ENCODE measurements at regions not wholly inside any gene's neighbourhood (a gene's known extent, or its start where the extent isn't known, plus 50 kb on each side); places are given as distances from the start of the nearest gene placed in this dataset.

DNA sequence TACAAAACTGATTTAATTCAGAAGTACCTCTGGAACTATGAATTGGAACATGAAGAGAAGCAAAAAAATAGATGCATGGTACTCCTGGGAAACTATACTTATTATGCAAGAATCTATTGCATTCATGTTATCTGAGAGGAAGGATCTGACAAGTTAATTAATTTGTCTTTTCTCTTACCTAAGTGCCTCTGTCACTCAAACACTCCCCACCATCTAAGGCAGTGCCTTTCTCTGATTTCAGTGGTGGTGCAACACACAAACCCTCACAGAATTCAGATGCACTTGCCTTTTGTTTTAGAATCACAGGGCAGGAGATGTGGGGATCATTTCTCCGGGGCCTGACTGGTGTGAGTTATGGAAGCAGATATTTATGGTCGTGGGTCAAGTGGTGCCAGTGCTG is 52.5 kb upstream of the C9orf72 start:
- Mint-ChIP-seq H3K27ac (no peak overlapping the region), H3K27me3 (ENCODE audit: low read depth) (peaks cover 4% of the 10 kb centered on the region), H3K9me3 (no peaks in the 10 kb centered on the region), H3K4me3 (no peak overlapping the region), H3K4me1 (ENCODE audit: low read depth) (no peaks in the 10 kb centered on the region), H3K36me3 (ENCODE audit: low read depth) (no peaks in the 10 kb centered on the region)
- DNase-seq (ENCODE audit: low spot score): no peak

DNA sequence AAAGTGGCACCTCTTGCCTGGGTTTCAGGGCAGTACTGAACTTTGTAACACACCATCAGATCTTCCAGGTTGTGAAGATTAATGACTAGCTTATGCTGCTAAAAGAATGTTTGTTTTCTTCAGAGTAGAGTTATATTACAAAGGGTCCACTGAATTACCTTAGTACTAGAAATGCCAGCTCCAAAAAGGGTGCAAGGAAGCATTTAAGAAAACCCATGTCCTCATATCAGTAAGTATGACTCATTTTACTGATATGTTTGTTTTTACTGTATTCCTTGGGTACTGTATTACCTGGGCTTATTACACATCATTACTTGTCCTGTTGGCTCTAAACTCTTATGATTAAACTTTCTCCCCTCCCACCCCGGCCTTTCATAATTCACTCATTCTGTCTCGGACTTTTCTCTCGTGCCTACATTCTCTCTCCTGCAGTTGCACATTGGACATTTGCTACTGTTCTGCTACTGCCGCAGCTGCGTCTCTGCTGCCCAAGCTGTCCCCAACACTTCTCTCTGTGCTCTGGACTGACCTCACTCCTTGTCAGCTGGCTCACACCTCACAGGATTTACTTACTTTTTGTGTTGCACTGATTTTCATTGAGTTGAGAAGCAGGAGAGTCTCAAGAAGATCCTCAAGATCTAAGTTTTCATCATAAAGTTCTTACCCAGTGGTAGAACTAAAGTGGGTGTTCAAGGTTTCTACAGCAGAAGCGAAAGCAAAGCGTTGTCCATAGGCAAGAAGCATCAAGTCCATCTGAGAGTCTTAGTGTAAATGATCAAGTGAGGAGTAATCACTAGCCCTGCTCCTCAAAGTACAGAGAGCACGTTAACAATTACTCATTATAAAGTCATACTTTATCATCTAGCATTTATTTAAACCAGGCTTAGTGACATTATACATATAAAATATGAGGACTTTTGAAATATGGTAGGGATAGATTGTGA is 53.2 kb upstream of the C9orf72 start:
- no peak overlapping the region for H3K27ac Mint-ChIP-seq
- H3K27me3 Mint-ChIP-seq (ENCODE audit: low read depth): peaks cover 4% of the 10 kb centered on the region
- H3K4me3 Mint-ChIP-seq: no peak overlapping the region
- no peaks in the 10 kb centered on the region for H3K9me3 Mint-ChIP-seq
- DNase-seq (ENCODE audit: low spot score): no peak
- H3K4me1 Mint-ChIP-seq (ENCODE audit: low read depth): no peaks in the 10 kb centered on the region
- no peaks in the 10 kb centered on the region for H3K36me3 Mint-ChIP-seq (ENCODE audit: low read depth)

DNA sequence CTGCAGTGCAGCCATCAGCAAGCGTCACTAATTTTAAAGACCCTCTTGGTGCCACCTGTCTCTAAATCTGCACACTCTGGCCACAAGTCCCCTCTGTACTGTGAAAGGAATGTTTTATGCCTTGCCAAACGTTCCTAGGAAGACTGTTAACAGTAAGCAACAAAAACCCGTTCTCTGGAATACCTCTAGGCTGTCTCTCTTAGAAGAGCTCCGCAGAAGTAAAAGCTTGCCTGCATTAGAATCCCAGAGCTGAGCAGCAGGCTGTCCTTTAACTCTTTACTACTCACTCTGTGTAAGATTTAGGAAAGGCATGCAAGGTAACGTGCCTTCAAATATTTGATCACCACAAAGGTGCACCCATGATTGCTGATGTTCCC is 53.9 kb upstream of the C9orf72 start:
- Mint-ChIP-seq H3K36me3 (ENCODE audit: low read depth) (no peaks in the 10 kb centered on the region), H3K9me3 (no peaks in the 10 kb centered on the region), H3K4me3 (no peak overlapping the region), H3K4me1 (ENCODE audit: low read depth) (no peaks in the 10 kb centered on the region), H3K27ac (no peak overlapping the region), H3K27me3 (ENCODE audit: low read depth) (peaks cover 4% of the 10 kb centered on the region)
- no peak for DNase-seq (ENCODE audit: low spot score)

DNA sequence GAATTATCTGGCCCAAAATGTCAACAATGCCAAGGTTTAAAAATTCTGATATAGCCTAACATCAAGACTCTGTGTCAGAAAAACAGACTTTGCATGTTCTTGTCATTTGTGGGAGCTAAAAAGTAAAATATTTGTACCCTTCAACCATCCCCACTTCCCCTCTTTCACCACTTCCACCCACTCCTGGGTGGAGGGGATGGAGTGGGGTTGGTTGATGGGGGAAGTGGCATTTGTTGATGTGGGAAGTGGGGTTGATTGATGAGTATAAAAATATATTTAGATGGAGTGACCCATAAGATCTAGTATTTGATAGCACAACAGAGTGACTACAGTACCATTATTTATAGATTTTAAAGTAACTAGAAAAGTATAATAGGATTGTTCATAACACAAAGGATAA is 55.0 kb upstream of the C9orf72 start:
- Mint-ChIP-seq H3K4me1 (ENCODE audit: low read depth) (no peaks in the 10 kb centered on the region), H3K27me3 (ENCODE audit: low read depth) (peaks cover 4% of the 10 kb centered on the region), H3K27ac (no peak overlapping the region), H3K9me3 (no peaks in the 10 kb centered on the region), H3K4me3 (no peak overlapping the region), H3K36me3 (ENCODE audit: low read depth) (no peaks in the 10 kb centered on the region)
- no peak for DNase-seq (ENCODE audit: low spot score)

DNA sequence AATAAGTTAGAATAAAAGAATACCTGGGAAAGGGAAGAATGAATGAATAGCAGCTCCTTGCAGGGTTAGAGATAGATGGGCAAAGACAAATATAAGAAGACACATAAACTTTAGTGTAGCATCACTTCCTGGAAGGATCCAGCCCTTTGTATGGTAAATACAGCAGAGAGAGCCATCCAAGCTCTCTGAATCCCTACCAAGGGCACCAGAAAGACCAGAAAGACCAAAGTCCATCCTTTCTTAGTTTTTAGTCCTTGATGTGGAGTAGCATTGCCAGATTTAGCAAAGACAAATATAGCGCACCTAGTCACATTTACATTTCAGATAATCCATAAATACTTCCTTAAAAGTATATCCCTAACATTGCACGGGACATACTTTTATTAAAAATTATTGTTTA is 56.1 kb upstream of the C9orf72 start:
- DNase-seq (ENCODE audit: low spot score): no peak
- no peak overlapping the region for H3K4me3 Mint-ChIP-seq
- H3K9me3 Mint-ChIP-seq: no peaks in the 10 kb centered on the region
- peaks cover 4% of the 10 kb centered on the region for H3K27me3 Mint-ChIP-seq (ENCODE audit: low read depth)
- H3K27ac Mint-ChIP-seq: no peak overlapping the region
- H3K36me3 Mint-ChIP-seq (ENCODE audit: low read depth): no peaks in the 10 kb centered on the region
- no peaks in the 10 kb centered on the region for H3K4me1 Mint-ChIP-seq (ENCODE audit: low read depth)

DNA sequence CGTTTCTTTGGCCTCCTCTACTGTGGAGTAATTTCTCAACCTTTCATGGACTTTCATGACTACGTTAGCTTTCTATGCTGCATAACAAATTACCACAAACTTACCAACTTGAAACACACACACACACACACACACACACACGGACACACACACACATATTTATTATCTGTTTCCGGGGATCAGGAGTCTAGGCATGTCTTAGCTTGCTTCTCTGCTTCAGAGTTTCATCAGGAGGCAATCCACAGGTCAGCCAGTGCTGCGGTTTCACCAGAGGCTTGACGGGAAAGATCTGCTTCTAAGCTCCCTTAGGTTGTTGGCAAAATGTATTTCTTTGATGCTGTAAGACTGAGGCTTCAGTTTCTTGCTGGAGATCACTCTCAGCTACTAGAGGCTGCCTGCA is 59.0 kb upstream of the C9orf72 start:
- Mint-ChIP-seq H3K27me3 (ENCODE audit: low read depth) (peaks cover 2% of the 10 kb centered on the region), H3K4me1 (ENCODE audit: low read depth) (no peaks in the 10 kb centered on the region), H3K36me3 (ENCODE audit: low read depth) (no peaks in the 10 kb centered on the region), H3K4me3 (no peak overlapping the region), H3K9me3 (no peaks in the 10 kb centered on the region), H3K27ac (no peak overlapping the region)
- DNase-seq (ENCODE audit: low spot score): no peak

DNA sequence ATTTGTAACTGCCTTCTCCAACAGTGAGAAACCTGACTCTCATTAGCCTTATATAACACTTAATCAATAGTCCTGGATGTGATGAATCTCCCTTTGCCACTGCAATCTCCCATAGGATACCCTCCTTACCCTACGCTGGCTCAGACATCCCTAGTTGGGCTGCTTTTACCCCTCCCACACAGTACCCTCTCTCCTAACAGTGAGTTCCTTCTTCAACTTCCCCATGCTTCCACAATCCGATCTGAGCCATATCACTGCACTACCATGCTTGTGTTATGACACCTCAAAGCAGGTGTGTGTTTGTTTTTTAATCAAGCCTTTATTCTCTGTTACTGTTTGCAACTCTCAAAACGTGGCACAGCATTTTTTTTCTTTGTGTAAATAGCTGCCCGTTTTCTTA is 60.5 kb upstream of the C9orf72 start:
- Mint-ChIP-seq H3K27me3 (ENCODE audit: low read depth) (peaks cover 2% of the 10 kb centered on the region), H3K36me3 (ENCODE audit: low read depth) (no peaks in the 10 kb centered on the region), H3K9me3 (no peaks in the 10 kb centered on the region), H3K27ac (no peak overlapping the region), H3K4me3 (no peak overlapping the region), H3K4me1 (ENCODE audit: low read depth) (no peaks in the 10 kb centered on the region)
- DNase-seq (ENCODE audit: low spot score): no peak

DNA sequence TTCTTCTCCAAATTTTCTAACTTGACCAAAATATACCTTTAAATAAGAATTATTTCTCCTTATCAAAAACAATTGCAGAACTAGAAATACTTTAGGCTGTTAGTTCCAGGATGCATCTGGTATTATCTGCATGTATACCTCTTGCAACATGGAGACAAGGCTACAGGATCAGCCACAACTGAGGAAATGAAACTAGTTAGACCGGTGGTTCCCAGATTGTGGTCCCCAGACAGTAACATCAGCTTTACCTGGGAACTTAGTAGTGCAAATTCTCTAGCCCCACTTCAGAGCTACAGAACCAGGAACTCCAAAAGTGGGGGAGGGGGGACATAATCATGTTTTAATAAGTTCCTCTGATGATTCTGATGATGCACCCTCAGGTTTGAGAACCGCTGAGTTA is 61.6 kb upstream of the C9orf72 start:
- Mint-ChIP-seq H3K27me3 (ENCODE audit: low read depth) (peaks cover 2% of the 10 kb centered on the region), H3K9me3 (no peaks in the 10 kb centered on the region), H3K4me1 (ENCODE audit: low read depth) (no peaks in the 10 kb centered on the region), H3K36me3 (ENCODE audit: low read depth) (no peaks in the 10 kb centered on the region), H3K4me3 (no peak overlapping the region), H3K27ac (no peak overlapping the region)
- DNase-seq (ENCODE audit: low spot score): no peak

DNA sequence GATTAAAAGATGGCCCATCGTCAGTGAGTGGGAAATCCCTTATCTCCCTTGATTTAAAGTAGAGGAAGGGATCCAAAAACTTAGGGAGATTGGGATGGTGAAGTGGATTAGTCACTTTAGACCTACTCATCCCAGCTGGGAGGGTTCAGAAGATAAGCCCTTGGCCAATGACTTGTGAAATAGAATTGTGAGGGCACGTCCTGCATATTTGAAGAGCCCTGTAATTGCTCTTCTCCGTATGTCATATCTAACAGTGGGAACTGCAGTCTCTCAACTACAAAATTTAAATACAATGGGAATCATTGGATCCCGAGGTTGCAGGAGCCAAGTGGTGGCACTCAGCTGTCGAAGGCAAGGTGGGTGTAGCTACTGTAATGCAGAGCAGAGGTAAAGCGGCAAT is 65.4 kb upstream of the C9orf72 start:
- no peaks in the 10 kb centered on the region for H3K9me3 Mint-ChIP-seq
- H3K4me1 Mint-ChIP-seq (ENCODE audit: low read depth): no peaks in the 10 kb centered on the region
- H3K4me3 Mint-ChIP-seq: no peak overlapping the region
- no peaks in the 10 kb centered on the region for H3K36me3 Mint-ChIP-seq (ENCODE audit: low read depth)
- H3K27me3 Mint-ChIP-seq (ENCODE audit: low read depth): no peaks in the 10 kb centered on the region
- H3K27ac Mint-ChIP-seq: no peak overlapping the region
- no peak for DNase-seq (ENCODE audit: low spot score)

DNA sequence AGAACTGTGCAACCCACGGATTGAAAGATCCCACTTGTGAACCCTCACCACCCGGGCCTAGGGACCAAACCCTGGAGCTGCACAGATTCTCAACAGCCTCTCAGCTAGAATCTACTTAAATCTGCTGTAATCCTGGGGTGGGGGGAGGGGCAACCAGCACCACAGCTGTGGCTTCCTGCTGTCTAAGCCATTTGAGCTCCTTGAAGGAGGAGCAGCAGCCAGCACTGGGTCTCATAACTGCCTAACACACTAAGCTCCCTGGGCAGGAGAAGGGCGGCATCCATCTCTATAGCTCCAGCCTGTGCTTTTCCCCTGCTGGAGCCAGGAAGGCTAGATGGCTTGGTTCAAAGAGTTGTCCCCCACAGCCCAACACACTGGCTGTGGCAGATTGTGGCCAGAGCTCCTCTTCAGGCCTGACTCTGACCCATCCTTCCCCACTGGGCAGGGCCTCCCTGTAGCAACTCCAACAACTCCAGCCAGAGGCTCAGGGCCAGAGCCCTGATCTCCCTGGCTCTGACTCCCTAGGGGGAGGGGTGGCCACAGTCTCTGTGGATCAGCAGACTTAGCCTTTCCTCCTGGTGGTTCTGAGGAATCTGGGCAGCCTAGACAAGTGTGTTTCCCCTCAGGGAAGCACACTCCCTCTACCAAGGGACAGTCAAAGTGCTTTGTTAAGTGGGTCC is 72.0 kb upstream of the C9orf72 start:
- Mint-ChIP-seq H3K36me3 (ENCODE audit: low read depth) (no peaks in the 10 kb centered on the region), H3K27me3 (ENCODE audit: low read depth) (no peaks in the 10 kb centered on the region), H3K27ac (no peak overlapping the region), H3K9me3 (no peaks in the 10 kb centered on the region), H3K4me3 (no peak overlapping the region), H3K4me1 (ENCODE audit: low read depth) (no peaks in the 10 kb centered on the region)
- DNase-seq (ENCODE audit: low spot score): no peak

DNA sequence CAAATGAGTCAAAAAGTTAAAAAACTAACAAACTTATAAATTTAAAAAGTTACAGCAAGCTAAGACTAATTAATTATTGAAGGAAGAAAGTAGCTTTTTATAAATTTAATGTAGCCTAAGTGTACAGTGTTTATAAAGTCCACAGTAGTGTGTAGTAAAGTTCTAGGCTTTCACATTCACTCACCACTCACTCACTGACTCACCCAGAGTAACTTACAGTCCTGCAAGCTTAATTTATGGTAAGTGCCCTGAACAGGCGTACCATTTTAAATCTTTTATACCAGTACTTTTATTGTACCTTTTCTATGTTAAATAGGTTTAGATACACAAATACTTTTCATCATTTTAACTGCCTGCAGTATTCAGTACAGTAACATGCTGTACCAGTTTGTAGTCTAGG is 80.0 kb upstream of the C9orf72 start:
- Mint-ChIP-seq H3K36me3 (ENCODE audit: low read depth) (no peaks in the 10 kb centered on the region), H3K4me1 (ENCODE audit: low read depth) (no peaks in the 10 kb centered on the region), H3K9me3 (no peaks in the 10 kb centered on the region), H3K27me3 (ENCODE audit: low read depth) (no peaks in the 10 kb centered on the region), H3K27ac (no peak overlapping the region), H3K4me3 (no peak overlapping the region)
- DNase-seq (ENCODE audit: low spot score): no peak

DNA sequence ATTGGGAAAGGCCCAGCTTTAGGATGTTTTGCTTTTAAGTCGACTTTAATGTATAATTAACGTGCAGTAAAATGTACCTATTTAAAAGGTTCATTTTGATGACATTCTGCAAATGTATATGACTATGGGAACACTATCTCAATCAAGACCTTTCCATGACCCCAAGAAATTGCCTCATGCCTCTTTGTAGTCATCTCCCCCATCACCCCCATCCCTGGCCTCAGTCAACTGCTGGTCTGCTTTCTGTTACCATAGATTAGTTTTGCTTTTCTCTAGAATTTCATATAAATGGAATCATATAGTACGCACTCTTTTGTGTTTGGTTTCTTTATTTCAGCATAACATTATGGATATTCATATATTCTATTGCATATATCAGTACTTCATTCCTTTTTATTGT is 80.7 kb upstream of the C9orf72 start:
- no peaks in the 10 kb centered on the region for H3K4me1 Mint-ChIP-seq (ENCODE audit: low read depth)
- no peaks in the 10 kb centered on the region for H3K27me3 Mint-ChIP-seq (ENCODE audit: low read depth)
- no peaks in the 10 kb centered on the region for H3K9me3 Mint-ChIP-seq
- H3K4me3 Mint-ChIP-seq: no peak overlapping the region
- no peaks in the 10 kb centered on the region for H3K36me3 Mint-ChIP-seq (ENCODE audit: low read depth)
- no peak overlapping the region for H3K27ac Mint-ChIP-seq
- no peak for DNase-seq (ENCODE audit: low spot score)

DNA sequence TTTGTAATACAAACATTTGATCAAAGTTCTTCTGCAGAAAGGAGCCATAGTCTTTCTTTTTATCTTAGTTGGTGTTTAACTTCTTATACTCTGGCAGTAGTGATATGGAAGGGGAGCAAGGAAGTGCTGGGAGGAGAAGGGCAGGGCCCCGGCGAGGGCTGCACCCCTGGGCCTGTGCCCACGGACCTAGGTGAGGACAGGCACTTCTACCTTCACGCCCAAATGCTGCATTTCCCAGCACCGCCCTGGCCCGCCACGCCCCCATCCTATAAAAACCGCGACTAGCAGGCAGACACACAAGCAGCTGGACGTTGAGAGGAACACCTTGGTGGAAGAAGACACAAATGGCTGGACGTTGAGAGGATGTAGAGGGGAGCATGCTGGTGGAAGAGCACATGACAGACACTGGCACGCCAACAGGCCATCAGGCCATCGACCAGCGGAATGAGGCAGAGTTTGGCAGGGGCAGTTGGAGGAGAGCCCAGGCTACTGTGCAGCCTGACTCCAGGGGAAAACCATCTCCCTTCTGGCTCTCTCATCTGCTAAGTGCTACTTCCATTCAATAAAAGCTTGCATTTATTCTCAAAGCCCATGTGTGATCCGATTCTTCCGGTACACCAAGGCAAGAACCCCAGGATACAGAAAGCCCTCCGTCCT is 81.5 kb upstream of the C9orf72 start:
- H3K9me3 Mint-ChIP-seq: no peaks in the 10 kb centered on the region
- no peak overlapping the region for H3K4me3 Mint-ChIP-seq
- H3K27me3 Mint-ChIP-seq (ENCODE audit: low read depth): no peaks in the 10 kb centered on the region
- no peaks in the 10 kb centered on the region for H3K4me1 Mint-ChIP-seq (ENCODE audit: low read depth)
- no peak for DNase-seq (ENCODE audit: low spot score)
- H3K27ac Mint-ChIP-seq: no peak overlapping the region
- no peaks in the 10 kb centered on the region for H3K36me3 Mint-ChIP-seq (ENCODE audit: low read depth)

DNA sequence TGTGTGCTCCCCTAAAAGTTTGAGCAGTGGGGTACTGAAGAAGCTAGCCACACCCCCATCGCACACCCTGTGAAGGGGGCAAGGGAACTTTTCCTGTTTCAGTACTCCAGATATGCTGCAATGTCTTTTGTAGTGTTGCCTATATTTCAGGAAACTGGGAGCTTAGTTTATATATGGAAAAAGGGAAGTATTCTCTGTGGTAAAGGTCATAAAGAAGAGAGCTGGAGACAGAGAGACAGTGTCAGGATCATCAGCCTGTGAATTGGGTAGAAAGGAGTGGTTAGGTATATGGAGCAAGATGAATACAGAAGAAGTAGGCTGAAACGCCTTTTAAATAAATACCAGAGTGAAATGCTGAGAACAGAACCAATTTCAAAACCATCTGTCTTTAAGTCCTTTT is 82.2 kb upstream of the C9orf72 start:
- Mint-ChIP-seq H3K36me3 (ENCODE audit: low read depth) (no peaks in the 10 kb centered on the region), H3K27me3 (ENCODE audit: low read depth) (no peaks in the 10 kb centered on the region), H3K4me1 (ENCODE audit: low read depth) (no peaks in the 10 kb centered on the region), H3K9me3 (no peaks in the 10 kb centered on the region), H3K4me3 (no peak overlapping the region), H3K27ac (no peak overlapping the region)
- no peak for DNase-seq (ENCODE audit: low spot score)

Data from T-helper 2 cell treated with Interferon-gamma antibody and Interleukin-4, amounts not matched to agents 5 μg/mL and 100 μg/mL, for 36 hours (primary cell).